Cardiac septum (tissue), 1 donor: ENCODE measurements at regions not wholly inside any gene's neighbourhood (a gene's known extent, or its start where the extent isn't known, plus 50 kb on each side); places are given as distances from the start of the nearest gene placed in this dataset.
"Not testable (repeated sequence)": the region's sequence is repeated elsewhere in the genome, so short reads cannot be mapped to it uniquely, and the experiment has no call there.

ENCODE experiments used
- DNase-seq: peaks from one replicate; pipeline ENCODE4 v3.0.0-alpha.2; 2020; ENCODE audit warnings: low spot score
- intact Hi-C: fragments of 100-400 bp; cut with DNase I; formaldehyde crosslinking; loops from one replicate; pipeline ENCODE4 v1.14.0; 2022
- donor health status: DM: no; HTN: no; CAD: no.

GRCh38 chr6:776951-777350 is 84.0 kb upstream of the EXOC2 start:
- DNase-seq: no peak

DNA sequence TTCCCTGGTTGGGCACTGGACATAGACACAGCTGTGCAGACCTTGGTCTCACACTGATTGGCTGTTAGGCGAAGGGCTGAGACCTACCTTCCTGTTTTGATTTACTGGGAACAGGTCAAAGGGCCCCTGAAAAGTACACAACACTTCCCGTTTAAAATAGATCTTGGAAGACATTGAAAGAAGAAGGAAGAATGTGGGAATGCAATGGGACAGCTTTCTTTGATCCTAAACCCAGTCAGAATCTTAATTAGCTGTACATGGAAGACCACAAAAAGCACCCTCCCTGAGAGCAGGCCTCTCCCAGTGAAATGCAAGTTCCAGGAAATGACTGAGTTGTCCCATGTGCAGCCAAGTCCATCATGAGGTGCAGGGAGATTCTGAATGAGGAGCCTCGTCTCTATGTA is 83.6 kb upstream of the EXOC2 start:
- intact Hi-C loops: no loop called here
- no peak for DNase-seq

More at GRCh38 chr6:776951-777350, 84.0 kb upstream of the EXOC2 start:
- intact Hi-C loops: no loop called here

DNA sequence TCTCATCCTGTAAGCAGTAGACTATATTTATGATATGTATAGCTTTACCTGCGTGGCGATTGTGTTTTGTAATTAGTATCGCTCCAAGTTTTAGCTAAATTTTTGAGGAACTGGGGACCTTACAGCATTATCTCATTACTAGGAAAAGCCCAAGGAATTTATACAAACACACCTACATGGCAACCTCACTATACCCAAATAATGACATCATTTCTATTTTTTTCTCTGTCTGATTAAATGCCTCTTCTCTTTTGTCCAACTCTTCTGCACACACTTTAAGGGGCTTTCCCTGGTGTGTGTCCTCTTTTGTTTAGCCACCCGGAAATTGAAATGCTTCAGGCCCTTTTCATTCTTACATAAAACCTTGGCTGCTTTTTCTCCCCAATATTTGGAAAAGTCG is 82.9 kb upstream of the EXOC2 start:
- DNase-seq: no peak
- intact Hi-C loops: no loop called here

GRCh38 chr6:771683-772082 is 78.7 kb upstream of the EXOC2 start:
- intact Hi-C loops, DNase-seq: not testable (repeated sequence)

GRCh38 chr6:767755-768512 is 75.0 kb upstream of the EXOC2 start:
- intact Hi-C loops: no loop called here

DNA sequence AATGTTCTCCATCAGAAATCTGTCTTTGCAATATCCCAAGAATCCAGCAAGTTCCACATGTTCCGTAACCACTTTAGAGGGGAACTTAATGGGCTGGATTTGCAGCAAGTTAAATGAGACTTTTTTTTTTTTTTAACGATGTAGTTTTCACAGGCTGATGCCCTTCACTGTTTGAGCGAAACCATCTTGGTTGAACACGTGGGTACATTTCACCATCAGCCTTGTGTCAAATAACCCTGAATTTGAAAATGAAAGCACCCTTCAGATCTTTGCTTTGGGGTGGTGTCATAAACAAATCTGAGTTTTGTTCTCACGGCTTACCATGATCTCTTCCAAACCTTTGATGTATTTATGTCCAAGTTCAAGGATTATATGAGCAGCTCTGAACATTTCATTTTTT is 73.7 kb upstream of the EXOC2 start:
- DNase-seq: no peak
- intact Hi-C loops: no loop called here

More at GRCh38 chr6:767755-768512, 75.0 kb upstream of the EXOC2 start:
- no peak for DNase-seq

DNA sequence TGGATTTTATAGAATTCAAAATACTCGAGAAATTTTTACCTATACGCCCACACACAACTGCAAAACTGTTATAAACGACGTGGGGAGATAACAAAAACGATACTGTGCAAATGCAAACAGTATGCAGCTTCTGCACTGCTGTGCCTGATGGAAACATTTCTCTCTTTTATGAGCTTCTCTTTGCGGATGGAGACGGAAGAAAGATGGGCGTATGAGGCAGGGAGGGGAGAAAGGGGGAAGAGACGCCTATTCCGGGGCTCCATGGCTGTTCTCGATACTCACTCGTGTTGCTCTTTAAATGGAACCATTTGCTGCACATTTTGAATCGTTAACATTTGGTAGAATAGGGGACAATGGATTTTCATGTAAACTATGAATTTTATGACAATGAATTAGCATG is 69.1 kb upstream of the EXOC2 start:
- intact Hi-C loops: no loop called here
- DNase-seq: no peak

GRCh38 chr6:760982-761955 is 68.3 kb upstream of the EXOC2 start:
- no peak for DNase-seq
- intact Hi-C loops: no loop called here

- no peak for DNase-seq
- intact Hi-C loops: no loop called here
Observed at GRCh38 chr6:759729-760128, 66.8 kb upstream of the EXOC2 start.

GRCh38 chr6:756224-756623 is 63.3 kb upstream of the EXOC2 start:
- no peak for DNase-seq
- intact Hi-C loops: no loop called here

- no peak for DNase-seq
- intact Hi-C loops: no loop called here
Observed at GRCh38 chr6:754202-754601, 61.3 kb upstream of the EXOC2 start.

DNA sequence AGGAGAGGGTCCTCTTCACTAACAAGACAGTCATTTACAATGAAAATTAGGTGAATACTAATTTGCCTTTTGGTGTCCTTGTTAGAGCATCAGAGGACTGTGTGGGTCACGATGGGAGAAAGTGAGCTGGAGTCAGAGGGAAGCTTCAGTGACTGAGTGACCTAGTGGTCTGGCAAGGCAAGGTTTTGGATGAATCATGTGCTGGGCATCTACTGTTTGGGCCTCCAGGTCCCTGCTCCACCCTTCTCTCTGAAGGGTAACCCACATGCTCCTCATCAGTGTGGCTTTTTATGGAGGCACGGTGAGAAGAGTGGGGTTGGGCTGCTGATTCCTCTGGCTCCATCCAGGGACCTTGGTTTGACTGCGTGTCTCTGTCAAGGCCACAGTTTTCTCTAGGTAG is 60.5 kb upstream of the EXOC2 start:
- intact Hi-C loops: no loop called here

DNA sequence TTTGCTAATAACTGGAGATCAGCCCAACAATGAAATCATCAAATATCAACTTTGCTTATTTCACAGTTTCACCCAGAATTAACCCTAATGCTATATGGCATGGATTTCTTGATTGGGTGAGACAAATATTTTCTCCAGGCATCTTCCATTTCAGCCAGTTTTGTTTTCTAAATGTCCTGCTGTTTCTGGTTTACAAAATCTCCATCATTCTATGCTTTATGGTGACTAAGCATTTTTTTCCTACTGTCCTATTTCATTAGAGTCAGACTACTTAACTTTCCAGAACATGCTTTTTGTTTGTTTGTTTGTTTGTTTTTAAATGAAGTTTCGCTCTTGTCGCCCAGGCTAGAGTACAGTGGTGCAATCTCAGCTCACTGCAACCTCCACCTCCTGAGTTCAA is 59.5 kb upstream of the EXOC2 start:
- intact Hi-C loops: no loop called here
- no peak for DNase-seq

More for the DNA sequence above, 60.5 kb upstream of the EXOC2 start:
- no peak for DNase-seq

- DNase-seq: no peak
- intact Hi-C loops: no loop called here
Observed at GRCh38 chr6:751765-752164, 58.8 kb upstream of the EXOC2 start.

DNA sequence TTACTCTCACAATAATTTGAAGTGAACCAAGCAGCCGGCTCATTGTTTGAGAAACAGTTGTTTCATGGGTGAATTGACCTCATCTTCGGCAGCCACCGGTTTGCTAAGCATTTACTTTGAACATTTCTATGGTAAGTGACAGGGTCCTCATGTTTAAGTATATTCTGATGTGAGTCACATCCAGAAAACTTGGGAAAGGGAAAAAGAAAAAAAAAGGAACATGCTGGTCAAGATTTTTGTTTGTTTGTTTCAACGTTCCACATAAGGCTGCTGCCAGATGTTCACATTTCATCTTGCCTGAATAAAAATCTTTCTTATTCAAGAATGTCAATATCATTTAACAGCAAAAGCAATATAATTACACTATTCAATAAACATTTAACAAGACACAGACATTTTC is 55.0 kb upstream of the EXOC2 start:
- intact Hi-C loops: no loop called here
- DNase-seq: no peak

GRCh38 chr6:747028-747427 is 54.1 kb upstream of the EXOC2 start:
- no peak for DNase-seq
- intact Hi-C loops: no loop called here

DNA sequence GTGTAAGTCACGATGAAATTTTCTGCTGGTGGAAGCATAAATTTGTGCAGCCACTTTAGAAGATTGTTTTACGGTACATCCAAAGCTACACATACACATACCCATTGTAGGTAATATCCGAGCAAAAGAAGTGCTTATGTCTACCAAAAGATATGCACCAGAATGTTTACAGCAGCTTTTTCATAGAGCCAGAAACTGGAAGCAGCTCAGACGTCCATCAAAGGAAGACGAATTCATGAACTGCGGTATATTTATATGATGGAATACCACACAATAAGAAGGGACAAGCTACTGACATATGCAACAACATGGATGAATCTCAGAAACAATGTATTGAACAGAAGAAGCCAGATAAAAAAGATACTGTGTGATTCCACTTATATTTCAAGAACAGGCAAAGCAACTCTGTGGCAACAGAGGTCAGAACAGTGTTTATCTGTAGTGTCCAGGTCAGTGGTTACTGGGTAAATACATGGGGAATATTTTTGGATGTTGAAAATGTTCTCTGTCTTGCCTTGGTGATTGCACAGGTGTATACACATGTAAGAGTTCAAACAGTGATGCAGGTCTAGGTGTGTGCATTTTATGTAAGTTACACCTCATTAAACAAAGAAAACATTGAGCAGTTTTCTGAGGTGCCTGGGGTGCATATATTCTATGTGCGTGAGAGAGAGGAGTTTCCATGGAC is 51.9 kb upstream of the EXOC2 start:
- intact Hi-C loops: no loop called here
- DNase-seq: no peak

DNA sequence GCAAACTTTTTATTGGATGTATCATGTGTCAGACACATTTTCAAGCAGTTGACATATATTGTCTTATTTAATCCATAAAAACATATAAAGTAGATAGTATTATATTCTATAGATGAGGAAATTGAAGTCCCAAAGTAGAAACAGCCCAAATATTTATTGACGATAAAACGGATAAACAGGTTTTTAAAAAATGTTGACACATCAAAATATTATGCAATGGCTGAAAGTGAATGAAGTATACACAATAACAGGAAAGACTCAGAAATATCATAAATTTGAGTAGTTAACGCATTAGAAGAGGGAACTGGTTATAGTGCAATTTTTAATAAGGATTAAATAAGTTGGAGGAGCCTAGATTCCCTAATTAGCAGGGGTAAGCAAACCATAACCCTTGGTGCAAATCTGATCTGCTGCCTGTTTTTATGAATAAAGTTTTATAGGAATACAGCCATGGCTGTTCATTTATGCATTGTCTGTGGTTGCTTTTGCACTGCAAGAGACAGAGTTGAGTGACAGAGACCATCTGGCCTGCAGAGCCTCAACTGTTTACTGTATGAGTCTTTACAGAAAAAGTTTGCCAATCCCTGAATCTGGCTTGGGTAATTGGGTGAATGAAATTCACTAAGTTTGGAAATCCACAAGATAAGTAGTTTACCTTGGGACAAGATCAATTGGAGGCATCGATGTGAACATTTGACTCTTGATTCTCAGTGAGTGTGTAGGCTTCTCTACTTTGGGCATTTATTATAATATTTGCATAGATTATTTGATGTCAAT is 50.6 kb upstream of the EXOC2 start:
- intact Hi-C loops: no loop called here
- no peak for DNase-seq
